GM12874 (cell line): ENCODE measurements at regions not wholly inside any gene's neighbourhood (a gene's known extent, or its start where the extent isn't known, plus 50 kb on each side); places are given as distances from the start of the nearest gene placed in this dataset.

ENCODE experiments used
- TF ChIP-seq, protein P1 (sequence below): IDR thresholded peaks from 2 replicates; pipeline ENCODE4 v1.5.1; 2011; ENCODE audit warnings: low read depth, mild to moderate bottlenecking, control low read depth, low read length, moderate library complexity; ENCODE audit not compliant: insufficient read depth

- TF ChIP-seq, protein P1, sequence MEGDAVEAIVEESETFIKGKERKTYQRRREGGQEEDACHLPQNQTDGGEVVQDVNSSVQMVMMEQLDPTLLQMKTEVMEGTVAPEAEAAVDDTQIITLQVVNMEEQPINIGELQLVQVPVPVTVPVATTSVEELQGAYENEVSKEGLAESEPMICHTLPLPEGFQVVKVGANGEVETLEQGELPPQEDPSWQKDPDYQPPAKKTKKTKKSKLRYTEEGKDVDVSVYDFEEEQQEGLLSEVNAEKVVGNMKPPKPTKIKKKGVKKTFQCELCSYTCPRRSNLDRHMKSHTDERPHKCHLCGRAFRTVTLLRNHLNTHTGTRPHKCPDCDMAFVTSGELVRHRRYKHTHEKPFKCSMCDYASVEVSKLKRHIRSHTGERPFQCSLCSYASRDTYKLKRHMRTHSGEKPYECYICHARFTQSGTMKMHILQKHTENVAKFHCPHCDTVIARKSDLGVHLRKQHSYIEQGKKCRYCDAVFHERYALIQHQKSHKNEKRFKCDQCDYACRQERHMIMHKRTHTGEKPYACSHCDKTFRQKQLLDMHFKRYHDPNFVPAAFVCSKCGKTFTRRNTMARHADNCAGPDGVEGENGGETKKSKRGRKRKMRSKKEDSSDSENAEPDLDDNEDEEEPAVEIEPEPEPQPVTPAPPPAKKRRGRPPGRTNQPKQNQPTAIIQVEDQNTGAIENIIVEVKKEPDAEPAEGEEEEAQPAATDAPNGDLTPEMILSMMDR = no peak
Observed at GRCh38 chr2:21469158-21469557, 345.4 kb downstream of the TDRD15 start.

DNA sequence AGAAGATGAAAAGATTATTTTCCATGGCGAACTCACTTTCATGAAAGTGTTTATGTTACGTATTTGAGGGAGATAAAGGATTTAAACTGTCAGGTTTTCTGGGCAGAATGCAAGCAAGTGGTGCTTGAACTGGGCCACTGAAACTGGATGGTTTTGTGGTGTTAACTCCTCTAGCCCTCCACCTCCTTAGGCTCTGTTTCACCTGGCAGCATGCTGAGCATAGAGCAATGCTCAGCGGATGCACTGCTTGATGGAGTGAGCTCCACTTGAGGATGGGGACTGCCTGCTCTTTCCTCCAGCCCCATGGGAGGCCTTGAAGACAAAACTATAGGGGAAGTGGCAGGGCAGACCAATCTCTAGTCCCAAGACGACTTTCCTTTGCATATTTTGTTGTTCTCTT, 345.8 kb downstream of the TDRD15 start:
- TF ChIP-seq, protein P1 = no peak

DNA sequence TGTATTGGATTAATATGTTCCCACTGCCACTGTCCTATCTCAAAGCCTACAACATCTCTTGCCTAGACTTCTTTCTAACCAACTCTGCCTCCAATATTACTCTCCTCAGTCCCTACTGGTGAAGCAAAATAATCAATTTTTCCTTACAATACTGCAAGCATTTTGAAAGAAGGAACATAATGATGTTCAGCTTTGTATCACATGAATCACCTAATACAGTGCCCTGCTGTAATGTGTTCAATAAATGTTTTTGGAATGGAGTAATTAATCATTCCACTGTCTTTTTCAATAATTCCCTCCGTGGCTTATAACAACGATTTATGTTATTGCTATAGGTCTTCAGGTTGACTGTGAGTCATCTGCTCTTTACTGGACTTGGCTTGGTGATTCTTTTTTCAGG, 356.4 kb downstream of the TDRD15 start:
- TF ChIP-seq, protein P1 = no peak

DNA sequence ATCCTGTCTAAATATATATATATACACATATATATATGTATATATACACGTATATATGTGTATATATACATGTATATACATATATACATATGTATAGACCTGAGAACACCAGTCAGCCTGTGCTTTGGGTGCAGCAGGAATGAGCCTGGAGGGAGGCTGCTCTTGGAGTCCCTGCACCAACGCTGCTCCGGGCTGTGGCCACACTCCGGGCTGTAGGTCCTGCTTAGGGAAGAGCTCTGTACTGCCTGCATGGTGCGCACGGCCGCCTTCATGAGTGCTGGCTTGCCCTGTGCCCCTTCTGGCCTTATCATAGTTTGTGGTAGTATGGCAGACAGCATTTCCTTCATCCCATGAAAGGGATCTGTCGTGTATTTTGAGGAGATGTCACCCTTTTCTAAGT, 360.9 kb downstream of the TDRD15 start:
- TF ChIP-seq, protein P1 = no peak

GRCh38 chr2:21486445-21486844, 362.7 kb downstream of the TDRD15 start:
- TF ChIP-seq, protein P1 = no peak

- TF ChIP-seq, protein P1 = no peak
Observed at GRCh38 chr2:21489080-21489479, 365.3 kb downstream of the TDRD15 start.

- TF ChIP-seq, protein P1 = no peak
Observed at GRCh38 chr2:21498016-21498415, 374.2 kb downstream of the TDRD15 start.

DNA sequence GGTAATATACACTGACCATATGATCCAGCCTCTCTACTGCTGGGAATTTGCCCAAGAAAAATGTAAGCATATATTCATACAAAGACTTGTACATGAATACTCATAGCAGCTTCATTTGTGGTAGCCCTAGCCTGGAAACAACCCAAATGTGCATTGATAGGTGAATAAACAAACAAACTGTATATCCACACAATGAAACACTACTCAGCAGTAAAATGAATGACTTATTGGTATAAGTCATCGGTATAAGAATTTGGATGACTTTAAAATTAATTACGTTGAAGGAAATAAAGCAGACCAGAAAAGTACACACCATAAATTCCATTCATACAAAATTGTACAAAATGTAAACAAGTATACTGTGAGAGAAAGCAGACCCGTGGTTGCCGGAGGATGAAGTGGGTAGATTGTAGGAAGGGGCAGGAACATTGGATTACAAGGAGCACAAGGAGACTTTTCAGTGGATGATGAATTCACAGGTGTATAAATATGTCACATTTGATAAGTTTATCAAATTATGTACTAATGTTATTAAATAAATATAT, 376.7 kb downstream of the TDRD15 start:
- TF ChIP-seq, protein P1 = no peak
